H1 (cell line): ENCODE measurements at regions not wholly inside any gene's neighbourhood (a gene's known extent, or its start where the extent isn't known, plus 50 kb on each side); places are given as distances from the start of the nearest gene placed in this dataset.

Experiments
- CTCF ChIA-PET: fragments of 300-600 bp; sonication (Branson Sonifier 250); formaldehyde crosslinking; loops from one replicate; lab custom pipeline; 2021; ENCODE audit not compliant: partially characterized antibody; lab: Charles Lee
- POLR2A ChIA-PET: fragments of 300-600 bp; sonication (Branson Sonifier 250); formaldehyde crosslinking; loops from one replicate; lab custom pipeline; 2021; ENCODE audit warnings: inconsistent platforms; ENCODE audit not compliant: partially characterized antibody; lab: Charles Lee
- DNase-seq, 2 experiments: peaks; one replicate each; pipeline versions ENCODE4 v3.0.0 to v3.0.0-alpha.2; 2010 to 2022; ENCODE audit warnings: low spot score in 2 of 2, low read depth in 1 of 2, mixed read lengths in 1 of 2
- FAIRE-seq: peaks from 2 replicates; lab custom pipeline; 2011; peaks lifted over from hg19 to GRCh38; lab: Jason Lieb, UNC
- H2AFZ ChIP-seq: 2 replicates; pipeline ENCODE4 v1.8.1; 2012; ENCODE audit warnings: low read length, inconsistent platforms
- H2AK5ac ChIP-seq: 2 replicates; pipeline ENCODE4 v1.6.1; 2013; ENCODE audit warnings: low read depth, low read length
- H2BK120ac ChIP-seq: replicated peaks from 2 replicates; pipeline ENCODE3; 2013; ENCODE audit warnings: low read depth, low read length, inconsistent platforms
- H2BK12ac ChIP-seq: 2 replicates; pipeline ENCODE4 v1.6.1; 2013; ENCODE audit warnings: low read depth, low read length
- H2BK15ac ChIP-seq: 2 replicates; pipeline ENCODE4 v1.6.1; 2013; ENCODE audit warnings: low read length
- H2BK20ac ChIP-seq: 2 replicates; pipeline ENCODE4 v1.6.1; 2013; ENCODE audit warnings: low read length
- H2BK5ac ChIP-seq: 2 replicates; pipeline ENCODE4 v1.6.1; 2013; ENCODE audit warnings: low read depth, low read length
- H3K14ac ChIP-seq: 2 replicates; pipeline ENCODE4 v1.6.1; 2013; ENCODE audit warnings: inconsistent platforms; ENCODE audit not compliant: insufficient read length
- H3K18ac ChIP-seq: 2 replicates; pipeline ENCODE4 v1.6.1; 2013; ENCODE audit warnings: low read length; ENCODE audit errors: extremely low read depth
- H3K23ac ChIP-seq: 2 replicates; pipeline ENCODE4 v1.6.1; 2013; ENCODE audit warnings: inconsistent platforms; ENCODE audit not compliant: insufficient read length
- H3K23me2 ChIP-seq: 2 replicates; pipeline ENCODE4 v1.6.1; 2013; ENCODE audit warnings: low read depth, low read length
- H3K27ac ChIP-seq: 2 replicates; pipeline ENCODE4 v1.6.1; 2011; ENCODE audit warnings: low read depth, low read length, inconsistent platforms
- H3K27me3 ChIP-seq, 4 experiments: replicated peaks in 1 of 4; 1 replicate in 1 of 4; 2 replicates in 3 of 4; pipeline versions ENCODE4 v1.6.1 to v1.8.1; 2011 to 2013; ENCODE audit warnings: low read length in 3 of 4, mild to moderate bottlenecking in 3 of 4, inconsistent platforms in 2 of 4, mixed read lengths in 2 of 4, moderate library complexity in 1 of 4; ENCODE audit not compliant: control insufficient read depth in 3 of 4, insufficient read depth in 3 of 4; ENCODE audit errors: extremely low read depth in 1 of 4
- H3K36me3 ChIP-seq, 4 experiments: 2 replicates each; pipeline versions ENCODE4 v1.6.1 to v1.8.1; 2011 to 2013; ENCODE audit warnings: mild to moderate bottlenecking in 4 of 4, low read length in 3 of 4, moderate library complexity in 2 of 4, control low read depth in 1 of 4, inconsistent platforms in 1 of 4; ENCODE audit not compliant: insufficient read depth in 4 of 4, control insufficient read depth in 2 of 4
- H3K4ac ChIP-seq: replicated peaks from 2 replicates; pipeline ENCODE3; 2013; ENCODE audit warnings: low read length, low read depth, mixed read lengths, inconsistent platforms; ENCODE audit not compliant: insufficient read length
- H3K4me1 ChIP-seq, 4 experiments: replicated peaks in 1 of 4; 1 replicate in 1 of 4; 2 replicates in 3 of 4; pipeline versions ENCODE4 v1.6.1 to v1.8.1; 2011 to 2013; ENCODE audit warnings: low read length in 3 of 4, inconsistent platforms in 2 of 4, mixed read lengths in 1 of 4; ENCODE audit not compliant: insufficient read depth in 4 of 4, control insufficient read depth in 3 of 4
- H3K4me2 ChIP-seq, 2 experiments: 2 replicates each; pipeline versions ENCODE4 v1.6.1 to v1.8.1; 2011 to 2013; ENCODE audit warnings: low read depth in 2 of 2, low read length in 2 of 2, control low read depth in 1 of 2, inconsistent platforms in 1 of 2, mild to moderate bottlenecking in 1 of 2; ENCODE audit not compliant: insufficient read depth in 1 of 2
- H3K4me3 ChIP-seq, 4 experiments: fragments of 200-600, 300-600 bp in 1 of 4; sonication (generic), shearing (Covaris generic), sonication (Bioruptor Twin) in 1 of 4; 2 replicates each; pipeline versions ENCODE4 v1.5.1 to v1.8.1; 2011 to 2016; ENCODE audit warnings: low read length in 4 of 4, low read depth in 3 of 4, control low read depth in 2 of 4, inconsistent platforms in 2 of 4, mild to moderate bottlenecking in 2 of 4, mixed read lengths in 1 of 4, moderate library complexity in 1 of 4; ENCODE audit not compliant: insufficient read depth in 2 of 4; ENCODE audit errors: extremely low read depth in 1 of 4
- H3K56ac ChIP-seq: replicated peaks from 2 replicates; pipeline ENCODE3; 2013; ENCODE audit warnings: low read depth, mild to moderate bottlenecking, mixed read lengths, low read length, inconsistent platforms; ENCODE audit not compliant: insufficient read length
- H3K79me1 ChIP-seq: 2 replicates; pipeline ENCODE4 v1.6.1; 2013; ENCODE audit warnings: low read depth, low read length, control low read depth
- H3K79me2 ChIP-seq, 2 experiments: 2 replicates each; pipeline versions ENCODE4 v1.6.1 to v1.8.1; 2012 to 2013; ENCODE audit warnings: low read length in 2 of 2, mild to moderate bottlenecking in 2 of 2, inconsistent platforms in 1 of 2; ENCODE audit not compliant: insufficient read depth in 2 of 2, control insufficient read depth in 1 of 2
- H3K9ac ChIP-seq, 4 experiments: replicated peaks in 1 of 4; 1 replicate in 1 of 4; 2 replicates in 3 of 4; pipeline versions ENCODE4 v1.6.1 to v1.8.1; 2011 to 2013; ENCODE audit warnings: low read depth in 3 of 4, low read length in 3 of 4, control low read depth in 2 of 4, mild to moderate bottlenecking in 2 of 4, moderate library complexity in 2 of 4, inconsistent platforms in 1 of 4; ENCODE audit errors: extremely low read depth in 1 of 4
- H3K9me3 ChIP-seq, 2 experiments: 2 replicates each; pipeline versions ENCODE4 v1.6.1 to v1.8.1; 2012 to 2013; ENCODE audit warnings: mild to moderate bottlenecking in 2 of 2, moderate library complexity in 2 of 2, control low read depth in 1 of 2, inconsistent platforms in 1 of 2, low read depth in 1 of 2, low read length in 1 of 2, mixed read lengths in 1 of 2; ENCODE audit not compliant: insufficient read depth in 2 of 2
- H4K20me1 ChIP-seq, 2 experiments: replicated peaks in 1 of 2; 2 replicates each; pipeline versions ENCODE3 to v1.8.1; 2011 to 2013; ENCODE audit warnings: inconsistent platforms in 2 of 2, low read length in 2 of 2, mild to moderate bottlenecking in 1 of 2; ENCODE audit not compliant: insufficient read depth in 2 of 2, control insufficient read depth in 1 of 2
- H4K5ac ChIP-seq: 2 replicates; pipeline ENCODE4 v1.6.1; 2013; ENCODE audit warnings: low read length, low read depth, mixed read lengths, inconsistent platforms; ENCODE audit not compliant: insufficient read length
- H4K8ac ChIP-seq: 2 replicates; pipeline ENCODE4 v1.8.0; 2013; ENCODE audit warnings: mild to moderate bottlenecking, moderate library complexity, low read length, inconsistent platforms; ENCODE audit not compliant: insufficient read depth; ENCODE audit errors: extremely low read depth
- H4K91ac ChIP-seq: replicated peaks from 2 replicates; pipeline ENCODE3; 2013; ENCODE audit warnings: low read length, mixed read lengths, inconsistent platforms; ENCODE audit not compliant: insufficient read length
- BRCA1 ChIP-seq: IDR thresholded peaks from 2 replicates; pipeline ENCODE4 v1.6.1; 2012; ENCODE audit warnings: low read depth, low read length, improper control_type of control experiment
- CHD1 ChIP-seq: IDR thresholded peaks from 2 replicates; pipeline ENCODE4 v1.6.1; 2012; ENCODE audit warnings: low read depth, low read length, improper control_type of control experiment
- EGR1 ChIP-seq: IDR thresholded peaks from 2 replicates; pipeline ENCODE4 v1.6.1; 2011; ENCODE audit warnings: low read depth, low read length, borderline replicate concordance
- GABPA ChIP-seq: IDR thresholded peaks from 2 replicates; pipeline ENCODE4 v1.6.1; 2011; ENCODE audit warnings: mild to moderate bottlenecking, low read length, moderate library complexity, borderline replicate concordance; ENCODE audit not compliant: insufficient read depth
- MAFK ChIP-seq: IDR thresholded peaks from 2 replicates; pipeline ENCODE4 v1.6.1; 2012; ENCODE audit warnings: low read depth, mild to moderate bottlenecking, improper control_type of control experiment, low read length
- NRF1 ChIP-seq: IDR thresholded peaks from 2 replicates; pipeline ENCODE4 v1.6.1; 2011; ENCODE audit warnings: mild to moderate bottlenecking, low read depth, low read length, improper control_type of control experiment
- RNF2 ChIP-seq: fragments of 200-900, 300-1000 bp; sonication (generic); IDR thresholded peaks from 2 replicates; pipeline ENCODE4 v1.7.1; 2016; ENCODE audit warnings: borderline replicate concordance, low read depth, mild to moderate bottlenecking, antibody characterized with exemption, low read length; ENCODE audit not compliant: poor library complexity, severe bottlenecking; ENCODE audit errors: missing control alignments
- SAP30 ChIP-seq: fragments of 300-600 bp; sonication (generic); IDR thresholded peaks from 2 replicates; pipeline ENCODE4 v1.7.1; 2012; ENCODE audit warnings: low read length, moderate library complexity, mild to moderate bottlenecking, inconsistent platforms; ENCODE audit not compliant: insufficient read depth, insufficient replicate concordance
- SIN3A ChIP-seq, 2 experiments: IDR thresholded peaks in 1 of 2; conservative IDR thresholded peaks in 1 of 2; 2 replicates each; pipeline ENCODE4 v1.6.1; 2011 to 2012; ENCODE audit warnings: low read length in 2 of 2, improper control_type of control experiment in 1 of 2, low read depth in 1 of 2, mild to moderate bottlenecking in 1 of 2
- SIRT6 ChIP-seq: IDR thresholded peaks from one replicate; pipeline ENCODE4 v1.7.1; 2012; ENCODE audit warnings: low read length, inconsistent platforms
- SP1 ChIP-seq: IDR thresholded peaks from 2 replicates; pipeline ENCODE4 v1.6.1; 2011; ENCODE audit warnings: low read depth, low read length
- SUZ12 ChIP-seq: fragments of 200-600 bp; sonication (generic); IDR thresholded peaks from 2 replicates; pipeline ENCODE4 v1.6.1; 2012; ENCODE audit warnings: mild to moderate bottlenecking, inconsistent platforms, low read length, moderate library complexity, mixed read lengths
- TAF1 ChIP-seq: IDR thresholded peaks from 2 replicates; pipeline ENCODE4 v1.6.1; 2011; ENCODE audit warnings: mild to moderate bottlenecking, low read depth, low read length
- WGBS, 2 experiments: shearing (Covaris generic) in 1 of 2; methylation state at CpG; one replicate each; pipeline versions ENCODE4 v1.1.6 to v1.1.7; 2013 to 2015; ENCODE audit warnings: low lambda C conversion rate in 2 of 2, mixed read lengths in 2 of 2, inconsistent platforms in 1 of 2, low coverage in 1 of 2, missing lambda C conversion rate in 1 of 2; ENCODE audit not compliant: insufficient replicate concordance in 2 of 2, insufficient coverage in 1 of 2, insufficient read length in 1 of 2; ENCODE audit errors: extremely low coverage in 1 of 2, missing lambda C conversion rate in 1 of 2; 5-methylcytosine and 5-hydroxymethylcytosine counted together
- TF ChIP-seq, protein P1 (sequence below): IDR thresholded peaks from 2 replicates; pipeline ENCODE4 v1.6.1; 2012; ENCODE audit warnings: inconsistent platforms

DNA sequence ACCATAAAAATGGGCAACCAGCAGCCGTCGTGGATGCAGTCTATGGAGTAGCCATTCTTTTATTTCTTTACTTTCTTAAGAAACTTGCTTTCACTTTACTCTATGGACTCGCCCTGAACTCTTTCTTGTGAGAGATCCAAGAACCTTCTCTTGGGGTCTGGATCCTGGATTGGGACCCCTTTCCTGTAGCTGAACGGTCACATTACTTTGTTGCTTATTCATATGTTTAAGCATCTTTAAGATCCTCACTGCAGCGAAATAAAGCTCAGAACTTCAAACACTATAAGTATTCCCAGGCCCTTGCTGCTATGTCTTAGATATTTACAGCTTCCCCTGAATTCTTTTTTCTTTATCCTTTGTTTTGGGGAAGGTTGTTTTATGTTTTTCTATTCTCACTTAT lies 187.8 kb upstream of the DDI1 start:
- no peak for FAIRE-seq
- POLR2A ChIA-PET = no interaction called here

More for the DNA sequence above, 187.8 kb upstream of the DDI1 start:
- no peaks in the 10 kb centered on the region for H4K20me1 ChIP-seq
- no peaks in the 10 kb centered on the region for H3K27me3 ChIP-seq
- TF ChIP-seq TAF1 (no peak), BRCA1 (no peak), NRF1 (no peak), CHD1 (no peak), EGR1 (no peak), SP1 (no peak), SUZ12 (no peak), MAFK (no peak), SIRT6 (no peak), SIN3A (conservative IDR thresholded peaks at IDR 0.05 in 1 of 2, IDR thresholded peaks at IDR 0.05 in 1 of 2; ENCODE audit: low read depth in 1 of 2, low read length in 2 of 2) (no peak), GABPA (no peak), RNF2 (no peak), SAP30 (no peak)
- TF ChIP-seq, protein P1, sequence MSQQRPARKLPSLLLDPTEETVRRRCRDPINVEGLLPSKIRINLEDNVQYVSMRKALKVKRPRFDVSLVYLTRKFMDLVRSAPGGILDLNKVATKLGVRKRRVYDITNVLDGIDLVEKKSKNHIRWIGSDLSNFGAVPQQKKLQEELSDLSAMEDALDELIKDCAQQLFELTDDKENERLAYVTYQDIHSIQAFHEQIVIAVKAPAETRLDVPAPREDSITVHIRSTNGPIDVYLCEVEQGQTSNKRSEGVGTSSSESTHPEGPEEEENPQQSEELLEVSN = no peak
- no peaks in the 10 kb centered on the region; the same call in 1 of the 2 replicates for H3K23me2 ChIP-seq
- no peak overlapping the region for H2AK5ac ChIP-seq
- H2AFZ ChIP-seq = no peak overlapping the region
- H2BK5ac ChIP-seq = no peak overlapping the region
- CTCF ChIA-PET = interaction anchor here (1.0 to 4.1 kb wide), 4 partner anchors 11 to 165 kb away, joined by 3 to 20 read pairs (median 8); no protein-coding TSS in a partner anchor
- no peaks in the 10 kb centered on the region for H3K36me3 ChIP-seq
- H2BK15ac ChIP-seq = no peak overlapping the region
- 98% methylated on average over 5 of the region's 5 CpGs; no CpG with 5 or more reads in 1 of the 2 experiments for WGBS, 2 experiments
- H3K23ac ChIP-seq = no peak overlapping the region
- no peak overlapping the region for H4K91ac ChIP-seq
- H3K18ac ChIP-seq = no peak overlapping the region
- no peak overlapping the region for H2BK120ac ChIP-seq
- H3K79me2 ChIP-seq = no peaks in the 10 kb centered on the region
- H3K27ac ChIP-seq = no peak overlapping the region
- no peak overlapping the region for H4K5ac ChIP-seq
- no peak overlapping the region for H3K9ac ChIP-seq
- no peak overlapping the region for H3K14ac ChIP-seq
- no peaks in the 10 kb centered on the region for H3K4me1 ChIP-seq
- no peak overlapping the region for H3K4me3 ChIP-seq
- H3K4ac ChIP-seq = no peak overlapping the region
- H4K8ac ChIP-seq = no peak overlapping the region
- no peak overlapping the region for H3K4me2 ChIP-seq
- no peak overlapping the region for H2BK20ac ChIP-seq
- no peak for DNase-seq
- H3K79me1 ChIP-seq = no peaks in the 10 kb centered on the region
- H2BK12ac ChIP-seq = no peak overlapping the region
- H3K56ac ChIP-seq = no peak overlapping the region
- no peaks in the 10 kb centered on the region for H3K9me3 ChIP-seq
